Tibial nerve (tissue), 4 donors: ENCODE measurements at regions not wholly inside any gene's neighbourhood (a gene's known extent, or its start where the extent isn't known, plus 50 kb on each side); places are given as distances from the start of the nearest gene placed in this dataset.

Source experiments
- DNase-seq, 2 donors: peaks; one replicate each; pipeline ENCODE4 v3.0.0-alpha.2; 2019; ENCODE audit warnings: low spot score in 2 of 2
- H3K27ac ChIP-seq, 4 donors: fragments of 200-600 bp; sonication (generic) in 3 of 4; one replicate each; pipeline ENCODE4 v1.5.1; 2017 to 2019; ENCODE audit warnings: mild to moderate bottlenecking in 1 of 4
- H3K27me3 ChIP-seq, 2 donors: fragments of 200-600 bp; sonication (generic) in 1 of 2; one replicate each; pipeline versions ENCODE4 v1.5.1 to v1.6.0; 2017 to 2019
- H3K36me3 ChIP-seq, 3 donors: fragments of 200-600 bp; sonication (generic); one replicate each; pipeline ENCODE4 v1.5.1; 2018 to 2019
- H3K4me1 ChIP-seq, 4 donors: fragments of 200-600 bp; sonication (generic) in 3 of 4; one replicate each; pipeline ENCODE4 v1.5.1; 2017 to 2019
- H3K4me3 ChIP-seq, 4 donors: fragments of 200-600 bp; sonication (generic) in 3 of 4; one replicate each; pipeline ENCODE4 v1.5.1; 2017 to 2019; ENCODE audit warnings: mild to moderate bottlenecking in 1 of 4, moderate library complexity in 1 of 4
- H3K9me3 ChIP-seq, 4 donors: fragments of 200-600 bp; sonication (generic) in 3 of 4; one replicate each; pipeline ENCODE4 v1.5.1; 2017 to 2019
- EP300 ChIP-seq, 2 donors: sonication (generic); formaldehyde crosslinking; IDR thresholded peaks; one replicate each; pipeline ENCODE4 v1.6.1; 2017; ENCODE audit warnings: antibody characterized with exemption in 2 of 2, mild to moderate bottlenecking in 1 of 2
- POLR2A ChIP-seq, 2 donors: fragments of 450-650 bp; IDR thresholded peaks; one replicate each; pipeline ENCODE4 v1.6.1; 2017; ENCODE audit warnings: antibody characterized with exemption in 2 of 2, mild to moderate bottlenecking in 2 of 2, moderate library complexity in 2 of 2
- WGBS, 2 donors: methylation state at CpG; one replicate each; pipeline ENCODE4 v1.1.5; 2018; 5-methylcytosine and 5-hydroxymethylcytosine counted together
- TF ChIP-seq, protein P1 (sequence below), 5 experiments: fragments of 200-600 bp in 3 of 5; fragments of 450-650 bp in 2 of 5; sonication (generic) in 3 of 5; IDR thresholded peaks; one replicate each; pipeline ENCODE4 v1.5.1; 2016 to 2019; ENCODE audit warnings: antibody characterized with exemption in 5 of 5, mild to moderate bottlenecking in 3 of 5, moderate library complexity in 2 of 5

DNA sequence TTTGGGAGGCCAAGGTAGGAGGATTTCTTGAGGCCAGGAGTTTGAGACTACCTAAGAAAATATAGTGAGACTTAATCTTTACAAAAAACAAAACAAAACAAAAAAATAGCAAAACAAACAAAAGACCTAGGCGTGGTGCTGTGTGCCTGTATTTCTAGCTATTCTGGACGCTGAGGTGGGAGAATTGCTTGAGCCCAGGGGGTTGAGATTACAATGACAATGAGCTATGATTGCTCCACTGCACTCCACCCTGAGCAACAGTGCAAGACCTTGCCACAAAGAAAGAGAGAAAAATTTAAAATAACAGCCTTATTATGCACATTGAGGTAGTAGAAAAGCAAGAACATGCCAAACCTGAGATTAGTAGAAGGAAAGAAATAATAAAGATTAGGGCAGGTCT, 657.7 kb downstream of the PDHA2 start:
- Histone ChIP-seq H3K4me1 (no peaks in the 10 kb centered on the region), H3K4me3 (no peak overlapping the region), H3K27me3 (no peaks in the 10 kb centered on the region), H3K36me3 (no peaks in the 10 kb centered on the region), H3K27ac (no peak overlapping the region), H3K9me3 (peaks cover 0 to 32% (median 2%) of the 10 kb centered on the region in 4 donors)
- TF ChIP-seq EP300 (IDR thresholded peaks at IDR 0.05) (no peak), POLR2A (IDR thresholded peaks at IDR 0.05) (no peak)
- TF ChIP-seq, protein P1, sequence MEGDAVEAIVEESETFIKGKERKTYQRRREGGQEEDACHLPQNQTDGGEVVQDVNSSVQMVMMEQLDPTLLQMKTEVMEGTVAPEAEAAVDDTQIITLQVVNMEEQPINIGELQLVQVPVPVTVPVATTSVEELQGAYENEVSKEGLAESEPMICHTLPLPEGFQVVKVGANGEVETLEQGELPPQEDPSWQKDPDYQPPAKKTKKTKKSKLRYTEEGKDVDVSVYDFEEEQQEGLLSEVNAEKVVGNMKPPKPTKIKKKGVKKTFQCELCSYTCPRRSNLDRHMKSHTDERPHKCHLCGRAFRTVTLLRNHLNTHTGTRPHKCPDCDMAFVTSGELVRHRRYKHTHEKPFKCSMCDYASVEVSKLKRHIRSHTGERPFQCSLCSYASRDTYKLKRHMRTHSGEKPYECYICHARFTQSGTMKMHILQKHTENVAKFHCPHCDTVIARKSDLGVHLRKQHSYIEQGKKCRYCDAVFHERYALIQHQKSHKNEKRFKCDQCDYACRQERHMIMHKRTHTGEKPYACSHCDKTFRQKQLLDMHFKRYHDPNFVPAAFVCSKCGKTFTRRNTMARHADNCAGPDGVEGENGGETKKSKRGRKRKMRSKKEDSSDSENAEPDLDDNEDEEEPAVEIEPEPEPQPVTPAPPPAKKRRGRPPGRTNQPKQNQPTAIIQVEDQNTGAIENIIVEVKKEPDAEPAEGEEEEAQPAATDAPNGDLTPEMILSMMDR (IDR thresholded peaks at IDR 0.05): no peak
- 72 to 81% methylated on average over 2 of the region's 2 CpGs for WGBS, 2 donors
- no peak for DNase-seq

GRCh38 chr4:96504386-96504785, 664.5 kb downstream of the PDHA2 start:
- 63 to 75% methylated on average over 5 of the region's 5 CpGs for WGBS, 2 donors
- TF ChIP-seq, protein P1 (IDR thresholded peaks at IDR 0.05): no peak
- TF ChIP-seq POLR2A (IDR thresholded peaks at IDR 0.05) (no peak), EP300 (IDR thresholded peaks at IDR 0.05) (no peak)
- H3K4me3 ChIP-seq: no peak overlapping the region

GRCh38 chr4:96509039-96509741, 669.3 kb downstream of the PDHA2 start:
- Histone ChIP-seq H3K9me3 (peaks cover 0 to 5% (median 0%) of the 10 kb centered on the region in 4 donors), H3K4me3 (no peak overlapping the region), H3K4me1 (no peaks in the 10 kb centered on the region), H3K27me3 (no peaks in the 10 kb centered on the region), H3K27ac (no peak overlapping the region), H3K36me3 (no peaks in the 10 kb centered on the region)
- 57 to 71% methylated on average over 2 of the region's 2 CpGs for WGBS, 2 donors
- no peak for TF ChIP-seq POLR2A (IDR thresholded peaks at IDR 0.05)
- TF ChIP-seq, protein P1 (IDR thresholded peaks at IDR 0.05): no peak
- TF ChIP-seq EP300 (IDR thresholded peaks at IDR 0.05): no peak
- no peak for DNase-seq

More at GRCh38 chr4:96504386-96504785, 664.5 kb downstream of the PDHA2 start:
- DNase-seq: no peak
- Histone ChIP-seq H3K4me1 (no peaks in the 10 kb centered on the region), H3K27ac (no peak overlapping the region), H3K27me3 (no peaks in the 10 kb centered on the region), H3K36me3 (no peaks in the 10 kb centered on the region), H3K9me3 (peaks cover 0 to 3% (median 0%) of the 10 kb centered on the region in 4 donors)

- Histone ChIP-seq H3K9me3 (peaks cover 0 to 9% (median 0%) of the 10 kb centered on the region in 4 donors), H3K27me3 (no peaks in the 10 kb centered on the region), H3K4me3 (no peak overlapping the region), H3K27ac (no peak overlapping the region), H3K4me1 (no peaks in the 10 kb centered on the region), H3K36me3 (no peaks in the 10 kb centered on the region)
- DNase-seq: no peak
- TF ChIP-seq, protein P1 (IDR thresholded peaks at IDR 0.05): no peak
- no peak for TF ChIP-seq EP300 (IDR thresholded peaks at IDR 0.05)
- no peak for TF ChIP-seq POLR2A (IDR thresholded peaks at IDR 0.05)
- 42 to 76% methylated on average over 1 of the region's 1 CpG for WGBS, 2 donors
Measured at GRCh38 chr4:96519291-96519690, 679.4 kb downstream of the PDHA2 start.

- no peak for DNase-seq
- Histone ChIP-seq H3K27ac (no peak overlapping the region), H3K9me3 (peaks cover 0 to 9% (median 0%) of the 10 kb centered on the region in 4 donors), H3K36me3 (no peaks in the 10 kb centered on the region), H3K4me3 (no peak overlapping the region), H3K27me3 (no peaks in the 10 kb centered on the region), H3K4me1 (no peaks in the 10 kb centered on the region)
- WGBS, 2 donors: 99% methylated on average over 11 to 12 of the region's 18 CpGs
- no peak for TF ChIP-seq EP300 (IDR thresholded peaks at IDR 0.05)
- TF ChIP-seq, protein P1 (IDR thresholded peaks at IDR 0.05): no peak
- no peak for TF ChIP-seq POLR2A (IDR thresholded peaks at IDR 0.05)
Measured at GRCh38 chr4:96521046-96521536, 681.2 kb downstream of the PDHA2 start.
